ENCODE measurements at regions not wholly inside any gene's neighbourhood (a gene's known extent, or its start where the extent isn't known, plus 50 kb on each side); places are given as distances from the start of the nearest gene placed in this dataset.

- POLR2A ChIA-PET: no interaction called here
- Mint-ChIP-seq H3K9me3 (no peaks in the 10 kb centered on the region), H3K4me1 (ENCODE audit: low read depth) (no peaks in the 10 kb centered on the region), H3K36me3 (ENCODE audit: low read depth) (no peaks in the 10 kb centered on the region), H3K4me3 (no peak overlapping the region), H3K27me3 (no peaks in the 10 kb centered on the region), H3K27ac (no peak overlapping the region)
- CTCF ChIA-PET: no interaction called here
- TF ChIP-seq CTCF (IDR thresholded peaks at IDR 0.05): no peak
- ATAC-seq (no peak), DNase-seq (no peak)
- intact Hi-C loops (cut with micrococcal nuclease): no loop called here
Observed at GRCh38 chr1:2903226-2903625, 101.7 kb upstream of the TTC34 start.

GRCh38 chr1:2904191-2904590 is 102.7 kb upstream of the TTC34 start:
- H3K27ac Mint-ChIP-seq: no peak overlapping the region
- ChIA-PET POLR2A (no interaction called here), CTCF (no interaction called here)
- intact Hi-C loops (cut with micrococcal nuclease): no loop called here
- H3K27me3 Mint-ChIP-seq: no peaks in the 10 kb centered on the region
- no peaks in the 10 kb centered on the region for H3K4me1 Mint-ChIP-seq (ENCODE audit: low read depth)
- H3K9me3 Mint-ChIP-seq: no peaks in the 10 kb centered on the region
- H3K4me3 Mint-ChIP-seq: no peak overlapping the region
- ATAC-seq (no peak), DNase-seq (no peak)
- H3K36me3 Mint-ChIP-seq (ENCODE audit: low read depth): no peaks in the 10 kb centered on the region
- no peak for TF ChIP-seq CTCF (IDR thresholded peaks at IDR 0.05)

GRCh38 chr1:2905356-2905755 is 103.9 kb upstream of the TTC34 start:
- H3K9me3 Mint-ChIP-seq: no peaks in the 10 kb centered on the region
- no peak for ATAC-seq
- H3K4me1 Mint-ChIP-seq (ENCODE audit: low read depth): no peaks in the 10 kb centered on the region
- DNase-seq: no peak
- no peak overlapping the region for H3K27ac Mint-ChIP-seq
- no peaks in the 10 kb centered on the region for H3K36me3 Mint-ChIP-seq (ENCODE audit: low read depth)
- no peak for TF ChIP-seq CTCF (IDR thresholded peaks at IDR 0.05)
- intact Hi-C loops (cut with micrococcal nuclease): no loop called here
- no peak overlapping the region for H3K4me3 Mint-ChIP-seq
- ChIA-PET CTCF (no interaction called here), POLR2A (no interaction called here)
- H3K27me3 Mint-ChIP-seq: no peaks in the 10 kb centered on the region

- H3K4me3 Mint-ChIP-seq: no peak overlapping the region
- no peaks in the 10 kb centered on the region for H3K27me3 Mint-ChIP-seq
- no peak for DNase-seq
- no peaks in the 10 kb centered on the region for H3K9me3 Mint-ChIP-seq
- H3K27ac Mint-ChIP-seq: no peak overlapping the region
- TF ChIP-seq CTCF (IDR thresholded peaks at IDR 0.05): no peak
- H3K4me1 Mint-ChIP-seq (ENCODE audit: low read depth): no peaks in the 10 kb centered on the region
- ATAC-seq: no peak
- intact Hi-C loops (cut with micrococcal nuclease): no loop called here
- ChIA-PET POLR2A (no interaction called here), CTCF (no interaction called here)
- no peaks in the 10 kb centered on the region for H3K36me3 Mint-ChIP-seq (ENCODE audit: low read depth)
Observed at GRCh38 chr1:2906085-2906484, 104.6 kb upstream of the TTC34 start.

GRCh38 chr1:2906620-2907019 is 105.1 kb upstream of the TTC34 start:
- POLR2A ChIA-PET: no interaction called here
- Mint-ChIP-seq H3K9me3 (no peaks in the 10 kb centered on the region), H3K27me3 (no peaks in the 10 kb centered on the region), H3K27ac (no peak overlapping the region), H3K4me1 (ENCODE audit: low read depth) (no peaks in the 10 kb centered on the region), H3K4me3 (no peak overlapping the region), H3K36me3 (ENCODE audit: low read depth) (no peaks in the 10 kb centered on the region)
- TF ChIP-seq CTCF (IDR thresholded peaks at IDR 0.05): no peak
- CTCF ChIA-PET: no interaction called here
- ATAC-seq: no peak
- DNase-seq: no peak
- intact Hi-C loops (cut with micrococcal nuclease): no loop called here
